ENCODE measurements at regions not wholly inside any gene's neighbourhood (a gene's known extent, or its start where the extent isn't known, plus 50 kb on each side); places are given as distances from the start of the nearest gene placed in this dataset.

- TF ChIP-seq POLR2A (IDR thresholded peaks at IDR 0.05; ENCODE audit: extremely low read depth, insufficient read length) (no peak), CTCF (IDR thresholded peaks at IDR 0.05; ENCODE audit: low read depth, low read length) (no peak), MYC (IDR thresholded peaks at IDR 0.05; ENCODE audit: low read depth, low read length) (no peak)
- TF ChIP-seq, protein P1, sequence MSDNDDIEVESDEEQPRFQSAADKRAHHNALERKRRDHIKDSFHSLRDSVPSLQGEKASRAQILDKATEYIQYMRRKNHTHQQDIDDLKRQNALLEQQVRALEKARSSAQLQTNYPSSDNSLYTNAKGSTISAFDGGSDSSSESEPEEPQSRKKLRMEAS (IDR thresholded peaks at IDR 0.05; ENCODE audit: low read depth, low read length): no peak
Measured at GRCh38 chr9:80375477-80375876, 803.7 kb downstream of the TLE4 start.
